IMR-90 (cell line): ENCODE measurements at regions not wholly inside any gene's neighbourhood (a gene's known extent, or its start where the extent isn't known, plus 50 kb on each side); places are given as distances from the start of the nearest gene placed in this dataset.

Experiments
- ATAC-seq: fragments of 200-7000 bp; cut with Tn5 transposase; 2 replicates; pipeline ENCODE4 v1.9.1; 2020; ENCODE audit warnings: low read depth, mild to moderate bottlenecking, moderate library complexity
- BruUV-seq: library from RNA; stranded (reverse); fragments of 400-500 nt; replicated peaks from 2 replicates; lab custom pipeline; 2021; lab: Mats Ljungman, UMichigan
- CTCF ChIA-PET: fragments of 300-600 bp; formaldehyde crosslinking; extraction: SDS; loops from one replicate; lab custom pipeline; 2021; ENCODE audit warnings: antibody characterized with exemption; lab: Yijun Ruan, JAX
- POLR2A ChIA-PET: fragments of 300-600 bp; sonication (Branson Sonifier 250); formaldehyde crosslinking; loops from one replicate; lab custom pipeline; 2022; ENCODE audit warnings: antibody characterized with exemption; ENCODE audit not compliant: unreplicated experiment; lab: Charles Lee
- DNase-seq: peaks from one replicate; pipeline ENCODE4 v3.0.0; 2013
- H2AFZ ChIP-seq: replicated peaks from 2 replicates; pipeline ENCODE3; 2013; ENCODE audit warnings: low read length, mild to moderate bottlenecking; ENCODE audit not compliant: poor library complexity
- H2AK5ac ChIP-seq: 2 replicates; pipeline ENCODE4 v1.6.1; 2013; ENCODE audit warnings: low read depth, low read length, inconsistent platforms
- H2AK9ac ChIP-seq: replicated peaks from 2 replicates; pipeline ENCODE3; 2013; ENCODE audit warnings: mild to moderate bottlenecking, low read depth, low read length, moderate library complexity; ENCODE audit not compliant: poor library complexity
- H2BK120ac ChIP-seq: 2 replicates; pipeline ENCODE4 v1.6.1; 2013; ENCODE audit warnings: low read depth, low read length, inconsistent platforms
- H2BK15ac ChIP-seq: 3 replicates; pipeline ENCODE4 v1.6.1; 2013; ENCODE audit warnings: low read depth, low read length, inconsistent platforms
- H2BK20ac ChIP-seq: 2 replicates; pipeline ENCODE4 v1.6.1; 2013; ENCODE audit warnings: low read depth, mild to moderate bottlenecking, inconsistent platforms, low read length, moderate library complexity
- H2BK5ac ChIP-seq: 2 replicates; pipeline ENCODE4 v1.6.1; 2013; ENCODE audit warnings: mild to moderate bottlenecking, low read depth, low read length, inconsistent platforms; ENCODE audit not compliant: poor library complexity, severe bottlenecking
- H3K14ac ChIP-seq: replicated peaks from 2 replicates; pipeline ENCODE4 v1.6.1; 2013; ENCODE audit warnings: low read depth, low read length, inconsistent platforms
- H3K18ac ChIP-seq: 2 replicates; pipeline ENCODE4 v1.6.1; 2013; ENCODE audit warnings: low read depth, low read length, control low read depth
- H3K23ac ChIP-seq: 2 replicates; pipeline ENCODE4 v1.6.1; 2013; ENCODE audit warnings: low read depth, low read length, inconsistent platforms
- H3K27ac ChIP-seq: 2 replicates; pipeline ENCODE4 v1.5.1; 2013; ENCODE audit warnings: mild to moderate bottlenecking, control low read depth, low read length; ENCODE audit not compliant: insufficient read depth
- H3K27me3 ChIP-seq: 2 replicates; pipeline ENCODE4 v1.6.1; 2013; ENCODE audit warnings: low read length; ENCODE audit not compliant: control insufficient read depth, insufficient read depth
- H3K36me3 ChIP-seq: 2 replicates; pipeline ENCODE4 v1.6.1; 2013; ENCODE audit warnings: low read length, mixed read lengths; ENCODE audit not compliant: control insufficient read depth, insufficient read depth
- H3K4ac ChIP-seq: 2 replicates; pipeline ENCODE4 v1.6.1; 2013; ENCODE audit warnings: low read depth, low read length, inconsistent platforms
- H3K4me1 ChIP-seq: 2 replicates; pipeline ENCODE4 v1.6.1; 2013; ENCODE audit warnings: low read length, mixed read lengths; ENCODE audit not compliant: control insufficient read depth, insufficient read depth
- H3K4me2 ChIP-seq: 2 replicates; pipeline ENCODE4 v1.6.1; 2013; ENCODE audit warnings: low read depth, mild to moderate bottlenecking, control low read depth, low read length, moderate library complexity
- H3K4me3 ChIP-seq: 2 replicates; pipeline ENCODE4 v1.5.1; 2013; ENCODE audit warnings: low read depth, mild to moderate bottlenecking, control low read depth, low read length, moderate library complexity; ENCODE audit not compliant: insufficient read depth
- H3K56ac ChIP-seq: 2 replicates; pipeline ENCODE4 v1.6.1; 2013; ENCODE audit warnings: low read length, inconsistent platforms; ENCODE audit not compliant: insufficient read depth; ENCODE audit errors: extremely low read depth
- H3K79me1 ChIP-seq, 2 experiments: 2 replicates each; pipeline ENCODE4 v1.6.1; 2013; ENCODE audit warnings: low read length in 2 of 2, inconsistent platforms in 1 of 2, low read depth in 1 of 2
- H3K9ac ChIP-seq: 2 replicates; pipeline ENCODE4 v1.6.1; 2013; ENCODE audit warnings: low read depth, low read length, control low read depth
- H3K9me1 ChIP-seq: 2 replicates; pipeline ENCODE4 v1.6.1; 2013; ENCODE audit warnings: low read length, inconsistent platforms; ENCODE audit not compliant: insufficient read depth
- H3K9me3 ChIP-seq: 2 replicates; pipeline ENCODE4 v1.6.1; 2013; ENCODE audit warnings: low read length; ENCODE audit not compliant: control insufficient read depth, insufficient read depth
- H4K20me1 ChIP-seq: 2 replicates; pipeline ENCODE4 v1.6.1; 2013; ENCODE audit warnings: low read length, inconsistent platforms; ENCODE audit not compliant: insufficient read depth
- H4K5ac ChIP-seq: 2 replicates; pipeline ENCODE4 v1.6.1; 2013; ENCODE audit warnings: mild to moderate bottlenecking, low read depth, low read length, control low read depth
- H4K8ac ChIP-seq, 2 experiments: 2 replicates each; pipeline ENCODE4 v1.6.1; 2013; ENCODE audit warnings: low read depth in 2 of 2, low read length in 2 of 2, control low read depth in 1 of 2, inconsistent platforms in 1 of 2
- H4K91ac ChIP-seq: 2 replicates; pipeline ENCODE4 v1.6.1; 2013; ENCODE audit warnings: low read depth, low read length, inconsistent platforms; ENCODE audit not compliant: insufficient read depth
- BHLHE40 ChIP-seq: fragments of 150-350 bp; IDR thresholded peaks from 2 replicates; pipeline ENCODE4 v1.6.1; 2016; ENCODE audit warnings: mild to moderate bottlenecking, low read depth, low read length
- CEBPB ChIP-seq: IDR thresholded peaks from 2 replicates; pipeline ENCODE4 v1.6.1; 2012; ENCODE audit warnings: low read depth, low read length, improper control_type of control experiment
- CHD1 ChIP-seq: IDR thresholded peaks from 2 replicates; pipeline ENCODE4 v1.6.1; 2012; ENCODE audit warnings: low read depth, low read length, improper control_type of control experiment
- CTCF ChIP-seq: conservative IDR thresholded peaks from 2 replicates; pipeline ENCODE4 v1.5.1; 2012; ENCODE audit warnings: mild to moderate bottlenecking, low read depth, low read length, improper control_type of control experiment
- ELK1 ChIP-seq: fragments of 150-350 bp; IDR thresholded peaks from 2 replicates; pipeline ENCODE4 v1.6.1; 2016; ENCODE audit warnings: low read depth, mild to moderate bottlenecking, low read length, moderate library complexity, borderline replicate concordance
- FOS ChIP-seq: fragments of 150-350 bp; IDR thresholded peaks from 2 replicates; pipeline ENCODE4 v1.6.1; 2016; ENCODE audit warnings: low read depth, low read length
- MAFK ChIP-seq: IDR thresholded peaks from 2 replicates; pipeline ENCODE4 v1.6.1; 2012; ENCODE audit warnings: low read depth, low read length, improper control_type of control experiment
- MAZ ChIP-seq: IDR thresholded peaks from 2 replicates; pipeline ENCODE4 v1.6.1; 2012; ENCODE audit warnings: low read depth, mild to moderate bottlenecking, low read length, improper control_type of control experiment, moderate library complexity, borderline replicate concordance
- MXI1 ChIP-seq: IDR thresholded peaks from 2 replicates; pipeline ENCODE4 v1.6.1; 2012; ENCODE audit warnings: low read depth, mild to moderate bottlenecking, low read length, moderate library complexity, borderline replicate concordance
- NFE2L2 ChIP-seq: fragments of 150-350 bp; IDR thresholded peaks from 2 replicates; pipeline ENCODE4 v1.6.1; 2016; ENCODE audit warnings: low read depth, mild to moderate bottlenecking, low read length
- POLR2A ChIP-seq: IDR thresholded peaks from 2 replicates; pipeline ENCODE4 v1.6.1; 2012; ENCODE audit warnings: mild to moderate bottlenecking, low read depth, low read length
- RAD21 ChIP-seq: IDR thresholded peaks from 2 replicates; pipeline ENCODE4 v1.6.1; 2012; ENCODE audit warnings: low read length, improper control_type of control experiment
- RCOR1 ChIP-seq: IDR thresholded peaks from 2 replicates; pipeline ENCODE4 v1.6.1; 2012; ENCODE audit warnings: mild to moderate bottlenecking, low read length, improper control_type of control experiment; ENCODE audit not compliant: insufficient replicate concordance
- RFX5 ChIP-seq: IDR thresholded peaks from 2 replicates; pipeline ENCODE4 v1.8.0; 2012; ENCODE audit warnings: low read depth, mild to moderate bottlenecking, low read length, moderate library complexity
- USF2 ChIP-seq: fragments of 150-350 bp; IDR thresholded peaks from 2 replicates; pipeline ENCODE4 v1.6.1; 2017; ENCODE audit warnings: mild to moderate bottlenecking, antibody characterized with exemption, low read length, low read depth
- dilution Hi-C: fragments of 300-500 bp; cut with HindIII; formaldehyde crosslinking; loops from one replicate; pipeline ENCODE4 v1.14.3; 2018; ENCODE audit warnings: low sequenced_read_pairs; ENCODE audit not compliant: unreplicated experiment
- in situ Hi-C: fragments of 300-500 bp; cut with MboI; formaldehyde crosslinking; loops from 3 replicates; pipeline ENCODE4 v1.14.3; 2019; ENCODE audit warnings: low sequenced_read_pairs, inconsistent platforms, mixed read lengths
- intact Hi-C: fragments of 100-400 bp; cut with micrococcal nuclease; formaldehyde crosslinking; loops from 2 replicates; pipeline ENCODE4 v1.10.0; 2022

GRCh38 chr12:28699029-28699428 lies 450.0 kb upstream of the FAR2 start:
- Histone ChIP-seq H3K4me3 (no peak overlapping the region), H3K9ac (no peak overlapping the region), H3K36me3 (no peaks in the 10 kb centered on the region), H3K4me2 (no peak overlapping the region), H2BK20ac (no peak overlapping the region), H3K56ac (no peak overlapping the region), H4K20me1 (no peaks in the 10 kb centered on the region), H3K4ac (no peak overlapping the region), H3K4me1 (no peaks in the 10 kb centered on the region), H2BK15ac (no peak overlapping the region), H2BK120ac (no peak overlapping the region), H2BK5ac (no peak overlapping the region), H3K9me1 (no peaks in the 10 kb centered on the region), H3K23ac (no peak overlapping the region), H3K9me3 (no peaks in the 10 kb centered on the region), H2AFZ (no peak overlapping the region), H4K5ac (no peak overlapping the region), H2AK9ac (no peak overlapping the region), H2AK5ac (no peak overlapping the region), H4K91ac (no peak overlapping the region), H3K79me1 (no peaks in the 10 kb centered on the region), H3K27ac (no peak overlapping the region), H3K14ac (no peak overlapping the region), H3K27me3 (no peaks in the 10 kb centered on the region), H3K18ac (no peak overlapping the region), H4K8ac (no peak overlapping the region)
- no peak for ATAC-seq
- in situ Hi-C loops, result no loop called here
- dilution Hi-C loops, result no loop called here
- ChIA-PET CTCF (no interaction called here), POLR2A (no interaction called here)
- no peak for DNase-seq
- intact Hi-C loops, result no loop called here
- TF ChIP-seq FOS (no peak), RCOR1 (no peak), MXI1 (no peak), RAD21 (no peak), CTCF (no peak), RFX5 (no peak), ELK1 (no peak), BHLHE40 (no peak), MAFK (no peak), USF2 (no peak), MAZ (no peak), NFE2L2 (no peak), CEBPB (no peak), CHD1 (no peak), POLR2A (no peak)
- no TSS peak for BruUV-seq
